ENCODE measurements at regions not wholly inside any gene's neighbourhood (a gene's known extent, or its start where the extent isn't known, plus 50 kb on each side); places are given as distances from the start of the nearest gene placed in this dataset.

GRCh38 chr4:114146947-114147618, 167.6 kb upstream of the ARSJ start:
- TF ChIP-seq, protein P1, sequence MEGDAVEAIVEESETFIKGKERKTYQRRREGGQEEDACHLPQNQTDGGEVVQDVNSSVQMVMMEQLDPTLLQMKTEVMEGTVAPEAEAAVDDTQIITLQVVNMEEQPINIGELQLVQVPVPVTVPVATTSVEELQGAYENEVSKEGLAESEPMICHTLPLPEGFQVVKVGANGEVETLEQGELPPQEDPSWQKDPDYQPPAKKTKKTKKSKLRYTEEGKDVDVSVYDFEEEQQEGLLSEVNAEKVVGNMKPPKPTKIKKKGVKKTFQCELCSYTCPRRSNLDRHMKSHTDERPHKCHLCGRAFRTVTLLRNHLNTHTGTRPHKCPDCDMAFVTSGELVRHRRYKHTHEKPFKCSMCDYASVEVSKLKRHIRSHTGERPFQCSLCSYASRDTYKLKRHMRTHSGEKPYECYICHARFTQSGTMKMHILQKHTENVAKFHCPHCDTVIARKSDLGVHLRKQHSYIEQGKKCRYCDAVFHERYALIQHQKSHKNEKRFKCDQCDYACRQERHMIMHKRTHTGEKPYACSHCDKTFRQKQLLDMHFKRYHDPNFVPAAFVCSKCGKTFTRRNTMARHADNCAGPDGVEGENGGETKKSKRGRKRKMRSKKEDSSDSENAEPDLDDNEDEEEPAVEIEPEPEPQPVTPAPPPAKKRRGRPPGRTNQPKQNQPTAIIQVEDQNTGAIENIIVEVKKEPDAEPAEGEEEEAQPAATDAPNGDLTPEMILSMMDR (IDR thresholded peaks at IDR 0.05): no peak
- TF ChIP-seq ZNF138 (CRISPR knock-in tag; conservative IDR thresholded peaks at IDR 0.05) (no peak), ZNF263 (CRISPR knock-in tag; IDR thresholded peaks at IDR 0.05; ENCODE audit: low read depth) (no peak)

Data from WTC11 (cell line).